ENCODE measurements at regions not wholly inside any gene's neighbourhood (a gene's known extent, or its start where the extent isn't known, plus 50 kb on each side); places are given as distances from the start of the nearest gene placed in this dataset.

GRCh38 chr10:121089434-121089833 lies 238.3 kb downstream of the WDR11 start:
- TF ChIP-seq SP1 (IDR thresholded peaks at IDR 0.05) (no peak), LEF1 (IDR thresholded peaks at IDR 0.05; ENCODE audit: borderline replicate concordance) (no peak), FOXM1 (IDR thresholded peaks at IDR 0.05; ENCODE audit: borderline replicate concordance) (no peak), ZNF384 (IDR thresholded peaks at IDR 0.05) (no peak), BHLHE40 (IDR thresholded peaks at IDR 0.05; ENCODE audit: borderline replicate concordance) (no peak), CTBP1 (IDR thresholded peaks at IDR 0.05; ENCODE audit: borderline replicate concordance) (no peak)

All from HEK293T (cell line).